ENCODE measurements at regions not wholly inside any gene's neighbourhood (a gene's known extent, or its start where the extent isn't known, plus 50 kb on each side); places are given as distances from the start of the nearest gene placed in this dataset.

DNA sequence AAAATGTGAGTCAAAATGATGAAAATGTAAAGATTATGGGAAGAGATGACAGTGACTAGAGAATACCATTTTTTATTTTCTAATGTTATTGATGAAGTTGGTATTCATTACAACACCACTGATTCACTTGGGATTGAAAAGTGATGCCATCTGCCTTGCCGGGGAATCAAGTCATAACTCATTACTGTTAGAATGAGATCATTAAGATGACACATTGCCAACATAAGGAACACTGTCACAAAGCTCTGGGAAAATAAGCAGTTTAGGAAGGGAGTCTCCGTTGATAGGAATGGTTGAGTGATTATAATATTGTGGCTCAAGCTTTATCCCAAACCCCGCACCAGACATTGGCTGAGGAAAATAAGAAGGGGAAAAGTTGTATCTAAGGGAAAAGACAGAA is 121.5 kb upstream of the PLPP4 start:
- TF ChIP-seq GATA2 (IDR thresholded peaks at IDR 0.05; ENCODE audit: low read depth, low read length) = no peak
- no peak for TF ChIP-seq GATA3 (IDR thresholded peaks at IDR 0.05; ENCODE audit: low read depth, low read length)
